Gastroesophageal sphincter (tissue), 3 donors: ENCODE measurements at regions not wholly inside any gene's neighbourhood (a gene's known extent, or its start where the extent isn't known, plus 50 kb on each side); places are given as distances from the start of the nearest gene placed in this dataset.
"Not testable (repeated sequence)": the region's sequence is repeated elsewhere in the genome, so short reads cannot be mapped to it uniquely, and the experiment has no call there.

ENCODE experiments used
- CTCF ChIP-seq, 4 experiments: fragments of 200-600 bp in 2 of 4; fragments of 450-650 bp in 2 of 4; sonication (generic) in 1 of 4; IDR thresholded peaks; one replicate each; pipeline ENCODE4 v1.5.1; 2017 to 2019; ENCODE audit warnings: antibody characterized with exemption in 4 of 4, mild to moderate bottlenecking in 2 of 4, moderate library complexity in 2 of 4
- EP300 ChIP-seq: sonication (generic); formaldehyde crosslinking; IDR thresholded peaks from one replicate; pipeline ENCODE4 v1.6.1; 2017; ENCODE audit warnings: antibody characterized with exemption, mild to moderate bottlenecking
- POLR2A ChIP-seq, 2 donors: fragments of 450-650 bp; IDR thresholded peaks; one replicate each; pipeline ENCODE4 v1.6.1; 2017; ENCODE audit warnings: antibody characterized with exemption in 2 of 2, mild to moderate bottlenecking in 2 of 2, moderate library complexity in 1 of 2
- POLR2AphosphoS5 ChIP-seq: sonication (generic); formaldehyde crosslinking; IDR thresholded peaks from one replicate; pipeline ENCODE4 v1.6.1; 2017; ENCODE audit warnings: antibody characterized with exemption

GRCh38 chr6:51052716-51053115, 234.0 kb downstream of the TFAP2B start:
- not testable (repeated sequence) for TF ChIP-seq CTCF (IDR thresholded peaks at IDR 0.05); POLR2A (IDR thresholded peaks at IDR 0.05); POLR2AphosphoS5; EP300
